NCI-H128 (cell line): ENCODE measurements at regions not wholly inside any gene's neighbourhood (a gene's known extent, or its start where the extent isn't known, plus 50 kb on each side); places are given as distances from the start of the nearest gene placed in this dataset.

Experiments used
- DNase-seq: peaks from one replicate; lab custom pipeline; 2025; ENCODE audit not compliant: unreplicated experiment; lab: John Stamatoyannopoulos, UW

DNA sequence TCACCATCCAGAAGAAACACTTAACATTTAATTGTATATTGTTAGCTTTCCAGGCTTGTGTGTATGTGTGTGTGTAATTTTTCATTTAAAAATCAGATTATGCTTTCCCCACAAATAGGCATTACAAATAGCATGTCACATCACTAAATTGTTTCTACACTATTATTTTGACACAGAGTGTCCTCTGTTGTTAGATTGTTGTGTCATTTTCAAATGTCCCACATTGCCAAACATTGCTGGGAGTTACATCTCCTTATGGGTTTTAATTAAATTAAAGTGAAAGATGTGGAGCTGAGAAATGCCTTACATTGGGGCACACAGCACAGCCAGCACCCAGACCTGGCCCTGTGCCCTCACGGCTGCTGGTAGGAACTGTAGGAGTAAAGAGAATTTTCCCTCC is 295.6 kb downstream of the ZEB1 start:
- no peak for DNase-seq

DNA sequence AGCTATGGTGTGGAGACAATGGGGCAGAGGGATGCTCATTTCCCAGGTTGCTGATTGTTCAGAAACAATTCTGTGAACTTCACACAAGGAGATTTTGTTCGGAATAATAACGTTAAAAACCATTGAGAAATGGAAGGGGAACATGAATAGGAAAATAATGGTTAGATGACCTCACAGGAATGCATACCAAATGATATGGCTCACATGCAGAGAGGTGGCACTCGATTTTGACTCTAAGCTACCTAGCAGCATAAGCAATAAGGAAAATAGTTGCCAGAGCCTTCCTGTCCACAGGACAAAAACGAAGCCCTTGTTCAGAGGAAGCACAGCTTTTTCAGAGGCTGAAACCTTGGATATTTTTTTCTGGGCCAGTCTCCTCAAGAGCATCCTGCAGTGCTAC is 293.1 kb downstream of the ZEB1 start:
- no peak for DNase-seq

- DNase-seq = no peak
These were observed 292.1 kb downstream of the ZEB1 start for GRCh38 chr10:31611161-31611560.

- no peak for DNase-seq
These were observed 288.5 kb downstream of the ZEB1 start for GRCh38 chr10:31607481-31607880.

GRCh38 chr10:31606841-31607240 is 287.8 kb downstream of the ZEB1 start:
- no peak for DNase-seq

GRCh38 chr10:31605861-31606525 is 287.0 kb downstream of the ZEB1 start:
- DNase-seq = no peak

GRCh38 chr10:31605426-31605825 is 286.4 kb downstream of the ZEB1 start:
- no peak for DNase-seq

GRCh38 chr10:31604646-31605170 is 285.7 kb downstream of the ZEB1 start:
- no peak for DNase-seq

DNA sequence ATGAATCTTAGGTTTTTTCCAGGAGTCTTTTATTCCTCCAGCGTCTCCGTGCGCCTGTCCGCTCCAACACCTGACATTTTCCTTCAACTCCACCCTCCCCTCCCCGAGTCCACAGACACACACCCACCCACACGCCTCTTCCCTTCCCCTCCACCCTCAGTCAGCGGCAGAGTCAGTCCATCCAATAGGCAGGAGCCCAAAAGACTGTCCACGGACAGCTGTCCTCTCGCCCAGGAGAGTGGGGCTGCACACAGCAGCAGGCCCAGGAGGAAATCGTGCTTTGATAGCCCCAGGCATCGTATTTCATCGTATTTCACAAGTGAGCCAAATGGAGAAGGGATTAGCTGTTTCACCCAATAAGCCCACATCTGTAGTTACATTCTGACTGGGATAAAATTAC is 285.1 kb downstream of the ZEB1 start:
- DNase-seq = no peak

- peak; percentile 90 for DNase-seq
These were observed 284.4 kb downstream of the ZEB1 start for GRCh38 chr10:31603235-31604087.

- no peak for DNase-seq
These were observed 283.7 kb downstream of the ZEB1 start for GRCh38 chr10:31602541-31603234.

DNA sequence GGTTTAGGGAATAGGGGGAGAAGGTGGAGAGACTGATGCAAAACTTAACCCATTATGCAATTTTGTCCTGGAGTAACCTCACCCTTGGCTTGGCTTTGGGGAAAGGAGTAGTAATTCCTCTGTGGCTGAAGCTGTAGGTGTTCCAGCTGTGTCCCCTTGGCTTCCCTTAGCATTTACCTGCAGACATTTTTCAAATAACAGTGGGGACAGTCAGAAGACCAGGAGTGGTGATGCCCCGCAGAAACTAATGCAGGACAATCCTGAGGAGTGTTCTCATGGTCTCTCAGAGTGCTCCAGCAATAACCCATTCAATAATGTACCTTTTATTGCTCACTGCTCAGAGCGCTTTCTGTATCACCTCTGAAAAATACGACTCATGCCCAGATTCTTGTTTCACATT is 282.1 kb downstream of the ZEB1 start:
- DNase-seq = no peak

GRCh38 chr10:31599626-31600504 is 280.8 kb downstream of the ZEB1 start:
- DNase-seq = no peak

DNA sequence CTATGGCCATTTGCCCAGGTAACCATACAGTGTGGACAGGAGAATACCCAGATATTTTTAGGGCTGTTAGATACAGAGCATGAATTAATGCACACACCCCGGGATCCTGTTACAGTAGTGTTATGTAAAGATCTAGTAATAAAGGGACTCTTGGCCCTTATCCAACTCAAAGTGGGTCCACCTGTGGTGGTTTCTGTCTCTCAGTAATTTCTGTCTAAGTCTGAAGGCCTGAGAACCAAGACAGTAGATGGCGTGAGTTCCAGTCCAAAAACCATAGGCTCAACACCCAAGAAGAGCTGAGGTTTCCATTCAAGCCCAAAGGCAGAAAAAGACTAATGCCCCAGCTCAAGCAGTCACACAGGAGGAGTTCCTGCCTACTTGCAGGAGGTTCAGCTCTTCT is 277.7 kb downstream of the ZEB1 start:
- no peak for DNase-seq

- no peak for DNase-seq
These were observed 277.0 kb downstream of the ZEB1 start for GRCh38 chr10:31595992-31596391.

DNA sequence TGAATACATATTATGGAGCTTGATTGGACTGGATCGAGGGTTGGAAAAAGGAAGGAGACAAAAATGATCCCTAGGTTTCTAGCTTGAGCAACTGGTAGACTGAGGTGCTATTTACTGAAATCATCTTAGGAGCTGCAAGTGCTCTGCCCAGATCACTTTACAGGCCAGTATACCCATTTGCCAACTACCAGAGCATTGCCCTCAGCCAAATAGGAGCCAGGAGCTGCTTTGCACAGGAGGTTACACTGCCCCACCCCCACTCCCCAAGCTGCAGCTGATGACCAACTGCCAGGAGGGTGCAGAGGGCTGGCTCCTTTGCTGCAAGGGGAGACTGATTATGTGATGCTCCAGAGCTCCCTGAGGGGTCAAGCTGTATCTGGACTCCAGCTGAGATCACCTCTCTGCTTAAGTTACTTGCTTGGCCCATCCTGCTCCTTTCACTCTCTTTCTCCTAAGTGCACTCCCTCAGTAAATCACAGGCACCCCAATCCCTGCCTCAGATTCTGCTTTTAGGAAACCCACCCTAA is 275.4 kb downstream of the ZEB1 start:
- no peak for DNase-seq

GRCh38 chr10:31593124-31593523 is 274.1 kb downstream of the ZEB1 start:
- no peak for DNase-seq

DNA sequence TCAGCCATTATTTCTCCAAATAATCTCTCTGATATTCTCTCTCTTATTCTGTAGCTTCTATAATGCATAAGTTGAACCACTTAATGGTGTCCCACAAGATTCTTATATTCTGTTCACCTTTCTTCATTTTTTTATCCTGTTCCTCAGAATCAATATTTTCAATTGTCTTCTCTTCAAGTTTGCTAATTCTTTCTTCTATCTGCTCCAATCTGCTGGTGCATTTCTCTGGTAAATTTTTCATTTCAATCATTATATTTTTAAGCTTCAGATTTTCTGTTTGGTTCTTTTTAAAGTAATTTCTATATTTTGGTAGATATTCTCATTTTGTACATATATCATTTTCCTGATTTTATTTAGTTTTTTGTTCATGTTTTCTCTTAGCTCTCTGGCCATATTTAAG is 272.6 kb downstream of the ZEB1 start:
- DNase-seq = no peak

DNA sequence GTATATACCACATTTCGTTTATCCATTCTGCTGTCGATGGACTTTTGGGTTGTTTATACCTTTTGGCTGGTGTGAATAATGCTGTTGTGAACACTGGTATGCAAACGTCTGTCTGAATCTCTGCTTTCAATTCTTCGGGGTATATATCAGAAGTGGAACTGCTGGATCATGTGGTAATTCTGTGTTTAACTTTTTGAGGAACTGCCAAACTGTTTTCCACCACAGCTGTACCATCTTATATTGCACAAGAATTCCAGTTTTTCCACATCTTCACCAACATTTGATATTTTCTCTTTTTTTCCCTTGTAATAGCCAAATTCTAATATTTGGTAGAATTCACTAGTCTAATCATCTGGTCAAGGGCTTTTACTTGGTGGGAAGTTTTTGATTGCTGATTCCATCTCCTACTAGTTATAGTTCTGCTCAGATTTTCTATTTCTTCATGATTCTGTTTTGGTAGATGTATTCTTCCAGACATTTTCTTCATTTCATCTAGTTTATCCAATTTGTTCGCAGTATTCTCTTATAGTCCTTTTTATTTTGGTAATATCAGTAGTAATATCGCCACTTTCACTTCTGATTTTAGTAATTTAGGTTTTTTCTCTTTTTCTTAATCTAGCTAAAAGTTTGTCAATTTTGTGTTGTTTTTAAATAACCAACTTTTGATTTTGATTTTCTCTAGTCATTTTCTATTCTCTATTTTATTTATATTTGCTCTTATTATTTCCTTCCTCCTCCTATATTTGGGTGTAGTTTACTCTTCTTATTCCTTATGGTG is 271.2 kb downstream of the ZEB1 start:
- DNase-seq = no peak

DNA sequence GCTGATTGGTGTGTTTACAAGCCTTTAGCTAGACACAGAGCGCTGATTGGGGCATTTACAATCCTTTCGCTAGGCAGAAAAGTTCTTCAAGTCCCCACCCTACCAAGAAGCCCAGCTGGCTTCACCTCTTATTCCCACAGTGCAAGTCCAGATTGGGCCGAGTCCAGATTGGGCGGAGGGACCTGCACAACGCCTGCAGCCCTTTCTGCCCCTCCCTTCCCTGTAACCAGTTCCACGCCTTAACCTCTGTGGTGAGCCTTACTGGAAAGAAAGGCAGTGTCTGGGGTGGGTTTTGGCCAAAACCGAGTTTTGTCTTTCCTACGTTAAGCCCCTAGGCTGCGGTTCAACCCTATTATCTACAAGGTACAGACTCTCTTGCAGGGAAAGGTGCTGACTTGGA is 268.7 kb downstream of the ZEB1 start:
- DNase-seq = no peak
